Kidney epithelial cell (primary cell): ENCODE measurements at regions not wholly inside any gene's neighbourhood (a gene's known extent, or its start where the extent isn't known, plus 50 kb on each side); places are given as distances from the start of the nearest gene placed in this dataset.
A peak's percentile ranks its signal among the peaks of the same experiment; 100 is the strongest.

Source experiments
- DNase-seq: peaks from one replicate; pipeline ENCODE4 v3.0.0-alpha.2; 2010; ENCODE audit warnings: low read depth
- H3K27me3 ChIP-seq: 2 replicates; pipeline ENCODE4 v1.6.0; 2011; ENCODE audit warnings: low read length; ENCODE audit not compliant: control insufficient read depth, insufficient read depth
- H3K36me3 ChIP-seq: 2 replicates; pipeline ENCODE4 v1.5.1; 2011; ENCODE audit warnings: low read length; ENCODE audit not compliant: control insufficient read depth, insufficient read depth
- H3K4me3 ChIP-seq: 2 replicates; pipeline ENCODE4 v1.5.1; 2011; ENCODE audit warnings: low read depth, mild to moderate bottlenecking, control low read depth, low read length
- TF ChIP-seq, protein P1 (sequence below): IDR thresholded peaks from 2 replicates; pipeline ENCODE4 v1.5.1; 2011; ENCODE audit warnings: mild to moderate bottlenecking, moderate library complexity, low read length, control low read depth, inconsistent platforms; ENCODE audit not compliant: insufficient read depth, poor library complexity, severe bottlenecking

DNA sequence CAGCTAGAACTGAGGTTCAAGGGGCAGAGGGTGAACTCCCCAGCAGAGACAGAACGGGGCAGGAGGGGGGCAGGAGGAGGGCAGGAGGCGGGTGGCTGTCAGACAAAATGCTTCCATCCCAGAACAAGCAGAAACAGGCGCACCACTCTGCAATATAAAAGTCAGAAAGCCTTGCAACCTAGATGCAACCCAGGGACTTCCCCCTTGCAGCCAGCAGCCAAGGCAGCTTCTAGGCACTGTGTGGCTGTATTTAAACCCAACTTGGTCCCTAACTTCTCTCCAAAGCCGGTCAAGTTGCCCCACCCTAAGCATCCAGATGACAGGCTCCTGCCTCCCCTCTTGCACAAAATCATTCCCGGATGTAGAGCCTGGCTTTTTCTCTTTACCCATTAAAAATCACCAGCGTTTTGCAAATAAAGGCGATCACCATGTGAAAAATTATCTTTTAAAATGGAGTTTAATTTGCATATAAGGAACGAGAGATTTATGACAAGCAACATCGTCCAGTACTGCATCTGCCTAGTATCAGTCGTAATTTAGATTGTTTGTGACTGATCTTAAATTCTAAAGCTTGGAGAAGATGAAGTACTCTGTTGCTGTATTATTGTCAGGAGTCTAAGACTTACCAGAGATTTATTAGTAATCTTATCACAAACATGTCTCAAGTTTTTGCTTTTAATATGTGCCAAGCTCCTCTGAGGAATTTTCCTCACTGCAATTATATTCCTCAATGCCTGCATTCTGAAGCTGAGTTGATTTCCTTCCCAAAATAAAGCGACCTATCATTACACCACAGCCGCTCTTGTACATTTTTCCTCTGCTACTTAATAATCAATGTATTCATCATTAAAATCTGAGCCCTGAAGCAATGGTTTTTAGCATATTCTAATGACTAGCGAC is 307.1 kb upstream of the ZNF507 start:
- H3K36me3 ChIP-seq = no peaks in the 10 kb centered on the region
- TF ChIP-seq, protein P1, sequence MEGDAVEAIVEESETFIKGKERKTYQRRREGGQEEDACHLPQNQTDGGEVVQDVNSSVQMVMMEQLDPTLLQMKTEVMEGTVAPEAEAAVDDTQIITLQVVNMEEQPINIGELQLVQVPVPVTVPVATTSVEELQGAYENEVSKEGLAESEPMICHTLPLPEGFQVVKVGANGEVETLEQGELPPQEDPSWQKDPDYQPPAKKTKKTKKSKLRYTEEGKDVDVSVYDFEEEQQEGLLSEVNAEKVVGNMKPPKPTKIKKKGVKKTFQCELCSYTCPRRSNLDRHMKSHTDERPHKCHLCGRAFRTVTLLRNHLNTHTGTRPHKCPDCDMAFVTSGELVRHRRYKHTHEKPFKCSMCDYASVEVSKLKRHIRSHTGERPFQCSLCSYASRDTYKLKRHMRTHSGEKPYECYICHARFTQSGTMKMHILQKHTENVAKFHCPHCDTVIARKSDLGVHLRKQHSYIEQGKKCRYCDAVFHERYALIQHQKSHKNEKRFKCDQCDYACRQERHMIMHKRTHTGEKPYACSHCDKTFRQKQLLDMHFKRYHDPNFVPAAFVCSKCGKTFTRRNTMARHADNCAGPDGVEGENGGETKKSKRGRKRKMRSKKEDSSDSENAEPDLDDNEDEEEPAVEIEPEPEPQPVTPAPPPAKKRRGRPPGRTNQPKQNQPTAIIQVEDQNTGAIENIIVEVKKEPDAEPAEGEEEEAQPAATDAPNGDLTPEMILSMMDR = no peak
- no peak overlapping the region for H3K4me3 ChIP-seq
- peaks cover 3% of the 10 kb centered on the region for H3K27me3 ChIP-seq
- DNase-seq = no peak

DNA sequence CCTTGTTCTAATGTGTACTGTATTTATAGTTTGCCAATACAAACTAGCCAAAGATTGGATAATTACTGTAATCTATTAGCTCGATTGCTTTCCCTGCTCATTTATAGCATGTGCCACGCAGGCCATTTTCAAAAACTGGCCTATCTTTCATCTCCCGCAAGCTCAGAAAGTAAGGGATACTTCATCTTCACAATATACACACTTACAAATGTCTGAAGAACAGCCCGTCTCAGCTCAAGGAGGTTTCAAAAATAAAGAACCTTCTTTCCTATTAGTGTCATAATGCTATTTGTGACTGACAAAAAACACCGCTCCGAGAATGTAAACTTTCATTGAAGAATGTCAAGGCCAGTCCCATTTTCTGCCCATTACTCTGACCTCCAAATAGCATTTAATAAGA is 306.4 kb upstream of the ZNF507 start:
- H3K27me3 ChIP-seq = peaks cover 3% of the 10 kb centered on the region
- no peak for DNase-seq
- H3K36me3 ChIP-seq = no peaks in the 10 kb centered on the region
- TF ChIP-seq, protein P1 = no peak
- H3K4me3 ChIP-seq = no peak overlapping the region

DNA sequence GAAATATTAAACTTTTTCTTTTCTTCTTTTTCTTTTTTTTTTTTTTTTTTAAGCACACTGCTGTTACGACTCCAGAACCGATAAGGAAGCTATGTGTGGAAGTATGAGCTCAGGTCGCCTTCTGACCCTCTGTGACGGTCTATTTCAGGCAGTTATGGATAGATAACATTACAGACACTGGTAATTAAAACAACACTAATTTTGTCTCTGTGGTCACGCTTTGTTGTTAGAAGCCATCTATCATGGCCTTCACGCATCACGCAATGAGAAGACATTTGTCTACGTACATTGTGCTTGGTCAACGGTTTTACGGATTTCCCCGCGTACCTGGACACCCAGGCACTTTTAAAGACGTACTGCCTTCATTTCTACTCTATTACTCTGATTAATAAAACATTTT is 306.0 kb upstream of the ZNF507 start:
- TF ChIP-seq, protein P1 = no peak
- no peaks in the 10 kb centered on the region for H3K36me3 ChIP-seq
- H3K27me3 ChIP-seq = peaks cover 3% of the 10 kb centered on the region
- DNase-seq = no peak
- H3K4me3 ChIP-seq = no peak overlapping the region

DNA sequence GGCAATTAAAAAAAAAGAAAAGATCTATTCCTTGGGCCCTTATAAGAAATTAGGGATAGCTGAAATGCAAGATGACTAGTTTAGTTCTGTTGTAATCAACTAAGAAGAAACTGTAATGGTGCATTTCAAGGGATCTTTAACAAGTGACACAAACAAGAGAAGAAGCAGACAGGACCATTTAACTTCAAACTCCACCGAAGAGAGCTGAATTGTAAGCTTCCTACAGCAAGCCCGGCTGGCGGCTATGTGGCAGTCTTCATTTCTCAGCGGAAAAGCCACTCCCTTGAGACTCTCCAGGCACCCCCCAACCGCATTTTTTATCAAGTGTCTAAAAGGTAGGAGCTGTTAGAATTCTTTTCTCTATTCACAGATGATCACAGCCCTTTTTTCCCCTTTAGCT is 305.2 kb upstream of the ZNF507 start:
- TF ChIP-seq, protein P1 = no peak
- peaks cover 3% of the 10 kb centered on the region for H3K27me3 ChIP-seq
- H3K4me3 ChIP-seq = no peak overlapping the region
- no peaks in the 10 kb centered on the region for H3K36me3 ChIP-seq
- DNase-seq = no peak

DNA sequence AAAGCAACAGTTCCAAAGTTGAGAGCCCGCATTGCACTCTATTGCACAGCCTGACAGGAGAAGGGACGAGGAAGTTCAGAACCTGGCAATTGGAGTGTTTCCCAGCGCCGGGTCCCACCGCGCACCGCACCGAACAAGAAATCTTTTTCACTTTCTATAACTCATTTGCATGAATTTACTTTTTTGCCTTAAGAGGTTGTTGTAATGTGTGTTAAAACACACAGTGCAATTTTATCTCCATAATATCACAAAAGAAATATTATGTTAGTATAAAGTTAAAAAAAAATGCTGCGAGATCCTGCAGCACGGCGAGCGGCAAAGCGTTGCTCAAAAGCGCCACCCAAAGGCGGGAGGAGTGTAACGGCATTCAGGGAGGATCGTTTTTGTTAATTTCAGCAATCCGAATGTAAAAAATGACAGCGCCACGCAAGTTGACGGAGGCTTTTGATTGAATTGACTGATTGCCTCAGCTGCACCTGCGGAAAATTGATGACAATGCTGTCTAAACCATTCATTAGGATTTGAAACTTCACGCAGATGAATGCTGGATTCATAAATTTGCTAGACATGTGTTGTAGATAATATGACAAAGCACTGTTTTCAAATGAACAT is 303.6 kb upstream of the ZNF507 start:
- Histone ChIP-seq H3K27me3 (peaks cover 3% of the 10 kb centered on the region), H3K36me3 (no peaks in the 10 kb centered on the region), H3K4me3 (peak overlapping the region; percentile 15)
- TF ChIP-seq, protein P1 = peak; percentile 82
- DNase-seq = no peak

DNA sequence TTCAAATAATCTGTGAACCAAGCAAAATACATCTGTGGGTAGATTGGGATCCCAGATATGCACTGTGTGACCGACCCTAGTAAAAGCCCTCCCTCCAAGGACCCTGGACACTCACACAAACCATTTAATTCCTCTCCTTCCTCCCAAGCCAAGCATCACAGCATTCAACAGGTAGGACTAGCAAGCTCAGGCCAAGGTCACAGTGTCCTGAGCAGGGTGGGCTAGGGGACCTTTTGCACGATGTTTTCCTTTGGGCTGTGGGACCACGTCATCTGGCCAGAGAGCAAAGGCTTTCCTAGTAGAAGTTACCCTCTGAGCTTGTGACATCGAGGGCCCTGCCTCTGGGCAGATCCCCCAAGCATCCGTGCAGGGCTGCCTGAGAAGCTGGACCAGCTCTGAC is 297.6 kb upstream of the ZNF507 start:
- TF ChIP-seq, protein P1 = no peak
- H3K36me3 ChIP-seq = no peaks in the 10 kb centered on the region
- no peak for DNase-seq
- no peak overlapping the region for H3K4me3 ChIP-seq
- H3K27me3 ChIP-seq = no peaks in the 10 kb centered on the region
